Erythroblast (primary cell): ENCODE measurements at regions not wholly inside any gene's neighbourhood (a gene's known extent, or its start where the extent isn't known, plus 50 kb on each side); places are given as distances from the start of the nearest gene placed in this dataset.

ENCODE experiments used
- GATA1 ChIP-seq: IDR thresholded peaks from 2 replicates; pipeline ENCODE4 v1.6.1; 2011; ENCODE audit warnings: low read depth, mild to moderate bottlenecking, control low read depth, low read length, moderate library complexity
- POLR2A ChIP-seq: IDR thresholded peaks from 2 replicates; pipeline ENCODE4 v1.6.1; 2011; ENCODE audit warnings: mild to moderate bottlenecking, low read length

GRCh38 chr3:25235466-25235865 is 192.6 kb upstream of the RARB start:
- TF ChIP-seq POLR2A (no peak), GATA1 (no peak)
